H9 (cell line): ENCODE measurements at regions not wholly inside any gene's neighbourhood (a gene's known extent, or its start where the extent isn't known, plus 50 kb on each side); places are given as distances from the start of the nearest gene placed in this dataset.

Source experiments
- DNase-seq: peaks from one replicate; pipeline ENCODE4 v3.0.0-alpha.2; 2017
- H2AFZ ChIP-seq: one replicate; pipeline ENCODE4 v1.6.1; 2013; ENCODE audit warnings: mild to moderate bottlenecking, low read length, control low read depth, moderate library complexity
- H2AK5ac ChIP-seq: 2 replicates; pipeline ENCODE4 v1.6.1; 2013; ENCODE audit warnings: low read length, control low read depth, mixed read lengths; ENCODE audit not compliant: insufficient read length
- H2BK120ac ChIP-seq: one replicate; pipeline ENCODE4 v1.6.1; 2013; ENCODE audit warnings: low read depth, mild to moderate bottlenecking, low read length, control low read depth, inconsistent platforms; ENCODE audit not compliant: poor library complexity, severe bottlenecking
- H2BK12ac ChIP-seq: 2 replicates; pipeline ENCODE4 v1.6.1; 2013; ENCODE audit warnings: low read length, control low read depth, mixed read lengths, low read depth; ENCODE audit not compliant: insufficient read length
- H2BK15ac ChIP-seq: 2 replicates; pipeline ENCODE4 v1.6.1; 2013; ENCODE audit warnings: low read depth, low read length, control low read depth
- H2BK20ac ChIP-seq: one replicate; pipeline ENCODE4 v1.6.1; 2013; ENCODE audit warnings: low read depth, mild to moderate bottlenecking, low read length, control low read depth, inconsistent platforms; ENCODE audit not compliant: poor library complexity, severe bottlenecking
- H2BK5ac ChIP-seq: 2 replicates; pipeline ENCODE4 v1.6.1; 2013; ENCODE audit warnings: low read length, control low read depth, mixed read lengths; ENCODE audit not compliant: insufficient read length
- H3K14ac ChIP-seq: 2 replicates; pipeline ENCODE4 v1.6.1; 2013; ENCODE audit warnings: low read length, control low read depth; ENCODE audit not compliant: insufficient read depth
- H3K18ac ChIP-seq: 2 replicates; pipeline ENCODE4 v1.6.1; 2013; ENCODE audit warnings: low read depth, mild to moderate bottlenecking, mixed read lengths, low read length, control low read depth; ENCODE audit not compliant: insufficient read length
- H3K23ac ChIP-seq: 2 replicates; pipeline ENCODE4 v1.6.1; 2013; ENCODE audit warnings: low read length, control low read depth, mixed read lengths, low read depth; ENCODE audit not compliant: insufficient read length
- H3K23me2 ChIP-seq: 2 replicates; pipeline ENCODE4 v1.6.1; 2013; ENCODE audit warnings: low read depth, mild to moderate bottlenecking, mixed read lengths, low read length, control low read depth; ENCODE audit not compliant: insufficient read length, poor library complexity, severe bottlenecking
- H3K27ac ChIP-seq: 2 replicates; pipeline ENCODE4 v1.5.1; 2013; ENCODE audit warnings: low read length, control low read depth, mixed read lengths, low read depth; ENCODE audit not compliant: insufficient read length
- H3K27me3 ChIP-seq: 2 replicates; pipeline ENCODE4 v1.6.1; 2013; ENCODE audit warnings: low read length, control low read depth, inconsistent platforms; ENCODE audit not compliant: insufficient read depth
- H3K4ac ChIP-seq: 2 replicates; pipeline ENCODE4 v1.6.1; 2013; ENCODE audit warnings: low read depth, mild to moderate bottlenecking, control low read depth, inconsistent platforms, low read length, moderate library complexity
- H3K4me1 ChIP-seq: 2 replicates; pipeline ENCODE4 v1.6.1; 2013; ENCODE audit warnings: low read length, control low read depth, inconsistent platforms; ENCODE audit not compliant: insufficient read depth
- H3K4me2 ChIP-seq: 2 replicates; pipeline ENCODE4 v1.6.1; 2013; ENCODE audit warnings: low read length, control low read depth, mixed read lengths; ENCODE audit not compliant: insufficient read length, insufficient read depth
- H3K56ac ChIP-seq: 2 replicates; pipeline ENCODE4 v1.6.1; 2013; ENCODE audit warnings: low read depth, mild to moderate bottlenecking, mixed read lengths, low read length, control low read depth; ENCODE audit not compliant: insufficient read length
- H3K79me1 ChIP-seq: 2 replicates; pipeline ENCODE4 v1.6.1; 2013; ENCODE audit warnings: low read depth, mild to moderate bottlenecking, moderate library complexity, low read length, control low read depth, inconsistent platforms; ENCODE audit not compliant: insufficient read depth, poor library complexity, severe bottlenecking
- H3K79me2 ChIP-seq: 2 replicates; pipeline ENCODE4 v1.6.1; 2013; ENCODE audit warnings: low read length, control low read depth, inconsistent platforms; ENCODE audit not compliant: insufficient read depth
- H3K9ac ChIP-seq: 2 replicates; pipeline ENCODE4 v1.6.1; 2013; ENCODE audit warnings: low read length, control low read depth, mixed read lengths; ENCODE audit not compliant: insufficient read length; ENCODE audit errors: extremely low read depth
- H3K9me3 ChIP-seq: one replicate; pipeline ENCODE4 v1.6.1; 2013; ENCODE audit warnings: low read depth, low read length, inconsistent platforms; ENCODE audit not compliant: control insufficient read depth
- H3T11ph ChIP-seq: one replicate; pipeline ENCODE4 v1.6.1; 2013; ENCODE audit warnings: mild to moderate bottlenecking, low read length, control low read depth, inconsistent platforms
- H4K20me1 ChIP-seq: one replicate; pipeline ENCODE4 v1.6.1; 2013; ENCODE audit not compliant: control insufficient read depth, insufficient read length, insufficient read depth
- H4K5ac ChIP-seq: 2 replicates; pipeline ENCODE4 v1.6.1; 2013; ENCODE audit warnings: low read depth, mild to moderate bottlenecking, mixed read lengths, low read length, control low read depth; ENCODE audit not compliant: insufficient read length
- H4K8ac ChIP-seq: replicated peaks from 2 replicates; pipeline ENCODE4 v1.6.1; 2013; ENCODE audit warnings: low read length, control low read depth, mixed read lengths, low read depth; ENCODE audit not compliant: insufficient read length
- H4K91ac ChIP-seq: 2 replicates; pipeline ENCODE4 v1.6.1; 2013; ENCODE audit warnings: low read depth, mild to moderate bottlenecking, moderate library complexity, mixed read lengths, low read length, control low read depth; ENCODE audit not compliant: insufficient read length
- H3K27ac Mint-ChIP-seq, 3 experiments: 2 replicates in 2 of 3; 3 replicates in 1 of 3; pipeline ENCODE4 v1.8.0; 2020 to 2021; ENCODE audit warnings: mixed read lengths in 3 of 3, mild to moderate bottlenecking in 1 of 3, moderate library complexity in 1 of 3
- H3K27me3 Mint-ChIP-seq: 2 replicates; pipeline ENCODE4 v1.8.0; 2021; ENCODE audit warnings: low read depth, mild to moderate bottlenecking, moderate library complexity, mixed read lengths
- H3K36me3 Mint-ChIP-seq, 3 experiments: 2 replicates in 2 of 3; 3 replicates in 1 of 3; pipeline ENCODE4 v1.8.0; 2020 to 2021; ENCODE audit warnings: low read depth in 3 of 3, mixed read lengths in 3 of 3; ENCODE audit not compliant: insufficient read depth in 1 of 3
- H3K4me1 Mint-ChIP-seq, 2 experiments: 2 replicates each; pipeline ENCODE4 v1.8.0; 2020; ENCODE audit warnings: mixed read lengths in 2 of 2
- H3K4me3 Mint-ChIP-seq, 2 experiments: 2 replicates in 1 of 2; 3 replicates in 1 of 2; pipeline ENCODE4 v1.8.0; 2020 to 2021; ENCODE audit warnings: mild to moderate bottlenecking in 2 of 2, mixed read lengths in 2 of 2, moderate library complexity in 1 of 2
- H3K9me3 Mint-ChIP-seq, 2 experiments: 2 replicates in 1 of 2; 3 replicates in 1 of 2; pipeline ENCODE4 v1.8.0; 2020; ENCODE audit warnings: mild to moderate bottlenecking in 2 of 2, mixed read lengths in 2 of 2, moderate library complexity in 1 of 2
- CTCF ChIP-seq: fragments of 200-600 bp; sonication (generic); conservative IDR thresholded peaks from 3 replicates; pipeline ENCODE4 v1.8.0; 2021; ENCODE audit warnings: antibody characterized with exemption, mild to moderate bottlenecking
- WGBS: extraction: QIAGEN DNeasy Blood & Tissue Kit; methylation state at CpG from one replicate; pipeline ENCODE4 v1.1.7; 2013; ENCODE audit warnings: missing lambda C conversion rate, low lambda C conversion rate, mixed read lengths; ENCODE audit not compliant: insufficient read length; ENCODE audit errors: extremely low coverage; 5-methylcytosine and 5-hydroxymethylcytosine counted together

GRCh38 chr12:68429696-68430095 lies 97.5 kb upstream of the MDM1 start:
- Histone ChIP-seq H3K23me2 (no peaks in the 10 kb centered on the region), H4K8ac (no peak overlapping the region), H3T11ph (no peak overlapping the region), H4K5ac (no peak overlapping the region), H3K79me1 (no peaks in the 10 kb centered on the region), H3K4me1 (peaks cover 3% of the 10 kb centered on the region), H3K9ac (no peak overlapping the region), H3K27ac (no peak overlapping the region), H3K18ac (no peak overlapping the region), H4K91ac (no peak overlapping the region), H3K4ac (no peak overlapping the region), H2BK20ac (no peak overlapping the region), H2AK5ac (no peak overlapping the region), H4K20me1 (no peaks in the 10 kb centered on the region), H3K4me2 (no peak overlapping the region), H3K27me3 (no peaks in the 10 kb centered on the region), H2BK5ac (no peak overlapping the region), H3K9me3 (no peaks in the 10 kb centered on the region), H2BK120ac (no peak overlapping the region), H3K23ac (no peak overlapping the region), H2BK15ac (no peak overlapping the region), H3K56ac (no peak overlapping the region), H2BK12ac (no peak overlapping the region), H2AFZ (no peak overlapping the region), H3K79me2 (no peaks in the 10 kb centered on the region), H3K14ac (no peak overlapping the region)
- Mint-ChIP-seq H3K36me3 (no peaks in the 10 kb centered on the region), H3K27ac (no peak overlapping the region), H3K4me3 (no peak overlapping the region), H3K4me1 (peaks cover 19 to 22% of the 10 kb centered on the region in 2 experiments), H3K27me3 (no peaks in the 10 kb centered on the region), H3K9me3 (no peaks in the 10 kb centered on the region; a peak in 1 of 5 replicates)
- TF ChIP-seq CTCF: no peak
- DNase-seq: no peak
- no CpG with 5 or more reads among the region's 4 CpGs for WGBS
